GM19438 (cell line): ENCODE measurements at regions not wholly inside any gene's neighbourhood (a gene's known extent, or its start where the extent isn't known, plus 50 kb on each side); places are given as distances from the start of the nearest gene placed in this dataset.

Experiments used
- ATAC-seq: cut with Tn5 transposase; IDR thresholded peaks from one replicate; pipeline ENCODE4 v1.9.1; 2021; ENCODE audit warnings: low read depth; ENCODE audit not compliant: unreplicated experiment

GRCh38 chr1:55916907-55917306 is 662.5 kb downstream of the PLPP3 start:
- no peak for ATAC-seq

- no peak for ATAC-seq
Observed at GRCh38 chr1:55916481-55916880, 662.9 kb downstream of the PLPP3 start.

- ATAC-seq, result no peak
Observed at GRCh38 chr1:55913565-55913964, 665.8 kb downstream of the PLPP3 start.

GRCh38 chr1:55912438-55912837 is 666.9 kb downstream of the PLPP3 start:
- ATAC-seq, result no peak

GRCh38 chr1:55904541-55904940 is 674.8 kb downstream of the PLPP3 start:
- ATAC-seq, result no peak

- no peak for ATAC-seq
Observed at GRCh38 chr1:55898181-55898580, 681.2 kb downstream of the PLPP3 start.

- ATAC-seq, result no peak
Observed at GRCh38 chr1:55896210-55896609, 681.0 kb upstream of the USP24 start.

- ATAC-seq, result no peak
Observed at GRCh38 chr1:55894521-55894920, 679.4 kb upstream of the USP24 start.

- no peak for ATAC-seq
Observed at GRCh38 chr1:55893155-55893554, 678.0 kb upstream of the USP24 start.

- ATAC-seq, result no peak
Observed at GRCh38 chr1:55888685-55889317, 673.6 kb upstream of the USP24 start.

- no peak for ATAC-seq
Observed at GRCh38 chr1:55886856-55887712, 671.9 kb upstream of the USP24 start.

- no peak for ATAC-seq
Observed at GRCh38 chr1:55885619-55886018, 670.5 kb upstream of the USP24 start.

- no peak for ATAC-seq
Observed at GRCh38 chr1:55882931-55883330, 667.8 kb upstream of the USP24 start.

GRCh38 chr1:55879346-55879745 is 664.2 kb upstream of the USP24 start:
- no peak for ATAC-seq

GRCh38 chr1:55877437-55878232 is 662.5 kb upstream of the USP24 start:
- ATAC-seq, result no peak

- ATAC-seq, result no peak
Observed at GRCh38 chr1:55876276-55877060, 661.3 kb upstream of the USP24 start.

- no peak for ATAC-seq
Observed at GRCh38 chr1:55870106-55870505, 654.9 kb upstream of the USP24 start.

- no peak for ATAC-seq
Observed at GRCh38 chr1:55869065-55869464, 653.9 kb upstream of the USP24 start.

- ATAC-seq, result no peak
Observed at GRCh38 chr1:55868026-55868425, 652.9 kb upstream of the USP24 start.

- no peak for ATAC-seq
Observed at GRCh38 chr1:55867304-55867843, 652.2 kb upstream of the USP24 start.
